ENCODE measurements at regions not wholly inside any gene's neighbourhood (a gene's known extent, or its start where the extent isn't known, plus 50 kb on each side); places are given as distances from the start of the nearest gene placed in this dataset.

DNA sequence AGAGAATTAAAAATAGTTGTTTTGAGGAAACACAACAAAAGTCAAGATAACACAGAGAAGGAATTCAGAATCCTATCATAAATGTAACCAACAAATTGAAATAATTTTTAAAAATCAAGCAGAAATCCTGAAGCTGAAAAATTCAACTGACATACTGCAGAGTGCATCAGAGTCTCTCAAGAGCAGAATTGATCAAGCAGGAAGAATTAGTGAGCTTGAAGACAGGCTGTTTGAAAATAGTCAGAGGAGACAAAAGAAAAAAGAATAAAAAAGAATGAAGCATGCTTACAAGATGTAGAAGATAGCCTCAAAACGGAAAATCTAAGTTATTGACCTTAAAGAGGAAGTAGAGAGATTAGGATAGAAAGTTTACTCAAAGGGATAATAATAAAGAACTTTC is 65.8 kb upstream of the PPP2R5C start:
- Histone ChIP-seq H3K4me3 (no peak overlapping the region), H3K9me3 (no peaks in the 10 kb centered on the region), H3K36me3 (no peaks in the 10 kb centered on the region), H3K27me3 (no peaks in the 10 kb centered on the region), H3K4me1 (no peaks in the 10 kb centered on the region), H3K27ac (no peak overlapping the region)
- no peak for DNase-seq
- ATAC-seq, result no peak
- intact Hi-C loops (cut with DNase I; ENCODE audit: low total_unique reads) (no loop called here), in situ Hi-C loops (cut with MboI; ENCODE audit: low sequenced_read_pairs in 4 of 4) (no loop called here)
- TF ChIP-seq, protein P1, sequence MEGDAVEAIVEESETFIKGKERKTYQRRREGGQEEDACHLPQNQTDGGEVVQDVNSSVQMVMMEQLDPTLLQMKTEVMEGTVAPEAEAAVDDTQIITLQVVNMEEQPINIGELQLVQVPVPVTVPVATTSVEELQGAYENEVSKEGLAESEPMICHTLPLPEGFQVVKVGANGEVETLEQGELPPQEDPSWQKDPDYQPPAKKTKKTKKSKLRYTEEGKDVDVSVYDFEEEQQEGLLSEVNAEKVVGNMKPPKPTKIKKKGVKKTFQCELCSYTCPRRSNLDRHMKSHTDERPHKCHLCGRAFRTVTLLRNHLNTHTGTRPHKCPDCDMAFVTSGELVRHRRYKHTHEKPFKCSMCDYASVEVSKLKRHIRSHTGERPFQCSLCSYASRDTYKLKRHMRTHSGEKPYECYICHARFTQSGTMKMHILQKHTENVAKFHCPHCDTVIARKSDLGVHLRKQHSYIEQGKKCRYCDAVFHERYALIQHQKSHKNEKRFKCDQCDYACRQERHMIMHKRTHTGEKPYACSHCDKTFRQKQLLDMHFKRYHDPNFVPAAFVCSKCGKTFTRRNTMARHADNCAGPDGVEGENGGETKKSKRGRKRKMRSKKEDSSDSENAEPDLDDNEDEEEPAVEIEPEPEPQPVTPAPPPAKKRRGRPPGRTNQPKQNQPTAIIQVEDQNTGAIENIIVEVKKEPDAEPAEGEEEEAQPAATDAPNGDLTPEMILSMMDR (IDR thresholded peaks at IDR 0.05 in 4 of 5, conservative IDR thresholded peaks at IDR 0.05 in 1 of 5), result no peak
- no peak for TF ChIP-seq POLR2A (IDR thresholded peaks at IDR 0.05)

DNA sequence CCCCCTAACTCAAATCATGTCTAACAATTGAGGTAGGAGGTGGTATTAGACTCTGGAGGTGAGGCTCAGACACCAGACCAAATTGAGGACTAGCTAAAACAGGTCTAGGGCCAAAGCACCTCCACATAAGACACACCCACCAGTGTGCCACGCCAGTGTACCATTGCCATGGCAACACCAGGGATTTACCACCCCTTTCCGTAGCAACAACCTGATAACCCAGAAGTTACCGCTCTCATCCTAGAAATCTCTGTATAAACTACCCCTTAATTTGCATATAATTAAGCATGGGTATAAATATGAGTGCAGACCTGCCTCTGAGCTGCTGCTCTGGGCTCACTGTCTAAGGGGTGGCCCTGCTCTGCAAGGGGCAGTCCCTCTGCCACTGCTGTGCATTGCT is 57.4 kb upstream of the PPP2R5C start:
- Histone ChIP-seq H3K4me1 (peaks cover 0 to 7% of the 10 kb centered on the region in 2 donors), H3K27ac (no peak overlapping the region), H3K4me3 (no peak overlapping the region), H3K9me3 (no peaks in the 10 kb centered on the region), H3K27me3 (peaks cover 0 to 4% (median 0%) of the 10 kb centered on the region in 3 donors), H3K36me3 (no peaks in the 10 kb centered on the region)
- no peak for TF ChIP-seq POLR2A (IDR thresholded peaks at IDR 0.05)
- TF ChIP-seq, protein P1 (IDR thresholded peaks at IDR 0.05 in 4 of 5, conservative IDR thresholded peaks at IDR 0.05 in 1 of 5), result no peak
- intact Hi-C loops (cut with DNase I; ENCODE audit: low total_unique reads), result loop anchor here (10.0 kb wide), 1 partner anchor 141 kb away; no protein-coding TSS in a partner anchor
- no peak for ATAC-seq
- in situ Hi-C loops (cut with MboI; ENCODE audit: low sequenced_read_pairs in 4 of 4), result loop anchor here in 1 of 4 donors (10.0 to 25.0 kb wide), 2 partner anchors 141 to 383 kb away; partner anchors contain the start of gene HSP90AA1
- DNase-seq, result no peak

DNA sequence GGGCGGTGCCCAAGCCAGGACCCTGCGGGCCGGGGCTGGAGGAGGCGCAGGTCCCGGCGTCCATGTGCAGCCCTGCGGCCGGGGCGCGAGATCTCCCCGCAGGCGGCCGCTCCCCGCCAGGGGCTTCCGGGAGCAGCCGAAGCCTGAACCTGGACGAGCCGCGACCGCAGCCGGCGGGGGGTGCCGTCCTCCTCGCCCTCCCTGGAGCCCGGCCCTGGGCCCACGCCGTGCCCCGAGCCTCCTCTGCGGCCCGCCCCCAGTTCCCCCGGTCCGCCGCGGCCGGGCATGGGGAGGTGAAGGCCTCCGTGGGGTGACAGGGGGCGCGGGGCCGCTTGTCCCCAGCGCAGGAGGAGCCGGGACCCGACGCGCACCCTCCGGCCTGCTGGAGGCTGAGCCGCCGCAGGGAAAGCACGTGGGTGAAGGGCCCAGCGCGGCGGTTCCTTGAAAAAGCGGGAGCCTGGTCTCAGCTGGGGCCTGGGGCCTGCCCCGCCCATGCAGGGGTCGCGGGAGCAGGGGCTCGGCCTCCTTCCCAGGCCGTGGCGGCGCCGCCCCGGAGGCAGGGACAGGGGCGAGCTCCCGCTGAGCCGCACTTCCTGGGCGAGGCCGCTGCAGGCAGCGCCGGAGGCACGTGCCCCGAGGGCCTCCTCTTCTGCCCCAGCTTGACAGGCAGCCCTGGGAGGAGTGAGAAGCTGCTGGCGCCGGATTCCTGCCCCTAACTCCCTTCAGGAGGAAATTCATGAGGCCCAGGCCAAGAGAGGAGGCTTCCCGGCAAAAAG is 55.6 kb upstream of the PPP2R5C start:
- DNase-seq (peak; percentile 13 to 42), ATAC-seq (peak; percentile 20 to 27)
- in situ Hi-C loops (cut with MboI; ENCODE audit: low sequenced_read_pairs in 4 of 4) (loop anchor here in 1 of 4 donors (10.0 to 25.0 kb wide), 2 partner anchors 139 to 381 kb away; partner anchors contain the start of gene HSP90AA1), intact Hi-C loops (cut with DNase I; ENCODE audit: low total_unique reads) (loop anchor here (2.0 to 10.0 kb wide), 3 partner anchors 139 to 391 kb away; partner anchors contain the start of gene DYNC1H1)
- Histone ChIP-seq H3K27me3 (peaks cover 0 to 4% (median 0%) of the 10 kb centered on the region in 3 donors), H3K27ac (peak overlapping the region; percentile 58 to 71 (median 66)), H3K36me3 (no peaks in the 10 kb centered on the region), H3K9me3 (no peaks in the 10 kb centered on the region), H3K4me1 (peaks cover 0 to 7% of the 10 kb centered on the region in 2 donors), H3K4me3 (peak overlapping the region; percentile 27 to 53 (median 42))
- TF ChIP-seq, protein P1 (IDR thresholded peaks at IDR 0.05 in 4 of 5, conservative IDR thresholded peaks at IDR 0.05 in 1 of 5), result peak in 1 of 5 experiments; percentile 5
- TF ChIP-seq POLR2A (IDR thresholded peaks at IDR 0.05), result peak in 1 of 2 donors; percentile 11

DNA sequence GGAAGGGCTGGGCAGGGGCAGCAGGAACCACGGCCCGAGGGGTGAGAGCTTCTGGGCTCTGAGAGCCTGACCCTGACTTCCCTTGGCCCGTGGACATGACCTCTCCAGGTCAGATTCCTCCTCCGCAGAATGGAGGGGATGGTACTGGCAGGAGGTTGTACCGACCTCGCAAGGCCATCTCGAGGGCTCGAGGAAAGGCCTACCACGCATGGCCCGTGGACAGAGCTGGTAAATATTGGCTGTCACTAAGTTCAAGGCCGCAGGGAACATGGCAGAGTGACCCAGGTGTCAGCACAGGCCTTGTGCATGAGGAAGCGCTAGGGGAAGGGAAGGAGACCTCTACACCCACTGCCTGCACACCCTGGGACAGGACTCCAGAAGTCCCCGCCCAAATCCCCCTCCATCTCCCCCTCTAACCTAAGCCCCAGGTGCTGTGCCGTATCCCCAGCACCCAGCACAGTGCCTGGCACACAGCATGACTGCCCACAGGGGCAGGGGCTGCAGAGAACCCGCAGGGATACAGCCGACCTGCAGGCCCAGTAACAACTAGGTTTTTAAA is 54.9 kb upstream of the PPP2R5C start:
- in situ Hi-C loops (cut with MboI; ENCODE audit: low sequenced_read_pairs in 4 of 4), result loop anchor here in 1 of 4 donors (10.0 to 25.0 kb wide), 2 partner anchors 138 to 381 kb away; partner anchors contain the start of gene HSP90AA1
- no peak for DNase-seq
- no peaks in the 10 kb centered on the region for H3K9me3 ChIP-seq
- ATAC-seq, result peak in 1 of 2 donors; percentile 1
- H3K27ac ChIP-seq, result peak overlapping the region; percentile 58 to 71 (median 66)
- H3K36me3 ChIP-seq, result no peaks in the 10 kb centered on the region
- TF ChIP-seq POLR2A (IDR thresholded peaks at IDR 0.05), result no peak
- TF ChIP-seq, protein P1 (IDR thresholded peaks at IDR 0.05 in 4 of 5, conservative IDR thresholded peaks at IDR 0.05 in 1 of 5), result no peak
- H3K27me3 ChIP-seq, result peaks cover 0 to 4% (median 0%) of the 10 kb centered on the region in 3 donors
- H3K4me1 ChIP-seq, result peaks cover 0 to 7% of the 10 kb centered on the region in 2 donors
- H3K4me3 ChIP-seq, result no peak overlapping the region
- intact Hi-C loops (cut with DNase I; ENCODE audit: low total_unique reads), result loop anchor here (1.0 to 10.0 kb wide), 4 partner anchors 138 to 390 kb away; partner anchors contain the start of gene DYNC1H1

Data from gastrocnemius medialis (tissue), 4 donors.